ENCODE measurements at regions not wholly inside any gene's neighbourhood (a gene's known extent, or its start where the extent isn't known, plus 50 kb on each side); places are given as distances from the start of the nearest gene placed in this dataset.

DNA sequence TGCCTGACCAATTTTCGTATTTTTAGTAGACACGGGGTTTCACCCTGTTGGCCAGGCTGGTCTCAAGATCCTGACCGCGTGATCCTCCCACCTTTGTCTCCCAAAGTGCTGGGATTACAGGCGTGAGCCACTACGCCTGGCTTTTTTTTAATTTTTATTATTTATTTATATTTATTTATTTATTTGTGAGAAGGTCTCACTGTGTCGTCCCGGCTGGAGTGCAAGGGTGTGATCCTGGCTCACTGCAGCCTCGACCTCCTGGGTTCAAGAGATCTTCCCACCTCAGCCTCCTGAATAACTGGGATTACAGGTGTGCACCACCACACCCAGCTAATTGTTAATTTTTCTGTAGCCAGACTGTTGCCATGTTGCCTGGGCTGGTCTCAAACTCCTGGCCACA lies 141.1 kb downstream of the CRLF2 start:
- no peak overlapping the region for H4K8ac ChIP-seq (ENCODE audit: extremely low read depth, insufficient read depth, low read length)
- H2BK5ac ChIP-seq (ENCODE audit: low read depth, low read length), result no peak overlapping the region
- no peak overlapping the region for H2BK15ac ChIP-seq (ENCODE audit: low read length)
- DNase-seq (ENCODE audit: low read depth in 1 of 2, low spot score in 2 of 2), result no peak
- H3K4me3 ChIP-seq (ENCODE audit: extremely low read depth in 1 of 4, insufficient read depth in 2 of 4, low read depth in 3 of 4, low read length in 4 of 4), result no peak overlapping the region
- H3K79me2 ChIP-seq (ENCODE audit: control insufficient read depth in 1 of 2, insufficient read depth in 2 of 2, low read length in 2 of 2), result no peaks in the 10 kb centered on the region
- CTCF ChIA-PET (ENCODE audit: partially characterized antibody), result no interaction called here
- H3K27ac ChIP-seq (ENCODE audit: low read depth, low read length), result no peak overlapping the region
- no peak overlapping the region for H2BK12ac ChIP-seq (ENCODE audit: low read depth, low read length)
- no peak overlapping the region for H4K5ac ChIP-seq (ENCODE audit: insufficient read length, low read depth, low read length)
- no peak overlapping the region for H2BK120ac ChIP-seq (replicated peaks; ENCODE audit: low read depth, low read length)
- H3K36me3 ChIP-seq (ENCODE audit: control insufficient read depth in 2 of 4, insufficient read depth in 4 of 4, low read length in 3 of 4), result no peaks in the 10 kb centered on the region
- H3K23ac ChIP-seq (ENCODE audit: insufficient read length), result no peak overlapping the region
- H3K56ac ChIP-seq (replicated peaks; ENCODE audit: insufficient read length, low read depth, low read length), result no peak overlapping the region
- no peak overlapping the region for H3K4ac ChIP-seq (replicated peaks; ENCODE audit: insufficient read length, low read depth, low read length)
- POLR2A ChIA-PET (ENCODE audit: partially characterized antibody), result no interaction called here
- H4K20me1 ChIP-seq (replicated peaks in 1 of 2; ENCODE audit: control insufficient read depth in 1 of 2, insufficient read depth in 2 of 2, low read length in 2 of 2), result no peaks in the 10 kb centered on the region
- peaks cover 0 to 8% of the 10 kb centered on the region in 2 experiments; a peak in 1 of 4 replicates for H3K9me3 ChIP-seq (ENCODE audit: insufficient read depth in 2 of 2, low read depth in 1 of 2, low read length in 1 of 2)
- no peaks in the 10 kb centered on the region for H3K23me2 ChIP-seq (ENCODE audit: low read depth, low read length)
- H2AK5ac ChIP-seq (ENCODE audit: low read depth, low read length), result no peak overlapping the region
- H3K9ac ChIP-seq (replicated peaks in 1 of 4; ENCODE audit: extremely low read depth in 1 of 4, low read depth in 3 of 4, low read length in 3 of 4), result no peak overlapping the region
- no peaks in the 10 kb centered on the region for H3K4me1 ChIP-seq (replicated peaks in 1 of 4; ENCODE audit: control insufficient read depth in 3 of 4, insufficient read depth in 4 of 4, low read length in 3 of 4)
- H4K91ac ChIP-seq (replicated peaks; ENCODE audit: insufficient read length, low read length), result no peak overlapping the region
- no peak overlapping the region for H3K14ac ChIP-seq (ENCODE audit: insufficient read length)
- WGBS, 2 experiments (ENCODE audit: extremely low coverage in 1 of 2, insufficient coverage in 1 of 2, insufficient read length in 1 of 2, insufficient replicate concordance in 2 of 2, low coverage in 1 of 2, low lambda C conversion rate in 2 of 2, missing lambda C conversion rate in 1 of 2), result 91% methylated on average over 9 of the region's 9 CpGs; no CpG with 5 or more reads in 1 of the 2 experiments
- no peak for FAIRE-seq
- H2AFZ ChIP-seq (ENCODE audit: low read length), result no peak overlapping the region
- TF ChIP-seq ZNF274 (IDR thresholded peaks at IDR 0.05; ENCODE audit: borderline replicate concordance, extremely low read depth, low read length), result no peak
- no peak for TF ChIP-seq GTF2F1 (IDR thresholded peaks at IDR 0.05; ENCODE audit: borderline replicate concordance, low read depth, low read length)
- no peak for TF ChIP-seq SIX5 (IDR thresholded peaks at IDR 0.05; ENCODE audit: low read depth, low read length)
- no peak for TF ChIP-seq NRF1 (IDR thresholded peaks at IDR 0.05; ENCODE audit: low read depth, low read length)
- TF ChIP-seq MAFK (IDR thresholded peaks at IDR 0.05; ENCODE audit: low read depth, low read length), result no peak
- no peak for TF ChIP-seq CEBPB (IDR thresholded peaks at IDR 0.05; ENCODE audit: low read depth, low read length)
- no peaks in the 10 kb centered on the region for H3K79me1 ChIP-seq (ENCODE audit: low read depth, low read length)
- no peak overlapping the region for H2BK20ac ChIP-seq (ENCODE audit: low read length)
- H3K27me3 ChIP-seq (replicated peaks in 1 of 4; ENCODE audit: control insufficient read depth in 3 of 4, extremely low read depth in 1 of 4, insufficient read depth in 3 of 4, low read length in 3 of 4), result no peaks in the 10 kb centered on the region
- H3K4me2 ChIP-seq (ENCODE audit: insufficient read depth in 1 of 2, low read depth in 2 of 2, low read length in 2 of 2), result no peak overlapping the region
- H3K18ac ChIP-seq (ENCODE audit: extremely low read depth, low read length), result no peak overlapping the region

Data from H1 (cell line).